Effector memory CD4-positive, alpha-beta T cell (primary cell): ENCODE measurements at regions not wholly inside any gene's neighbourhood (a gene's known extent, or its start where the extent isn't known, plus 50 kb on each side); places are given as distances from the start of the nearest gene placed in this dataset.

ENCODE experiments used
- DNase-seq, 3 donors: peaks; one replicate each; pipeline ENCODE4 v3.0.0-alpha.2; 2020
- H3K27ac ChIP-seq: 2 replicates; pipeline ENCODE4 v1.7.0; 2013; ENCODE audit warnings: mild to moderate bottlenecking, low read length, moderate library complexity; ENCODE audit not compliant: insufficient read depth, poor library complexity, severe bottlenecking
- H3K27me3 ChIP-seq: replicated peaks from 2 replicates; pipeline ENCODE4 v1.7.0; 2013; ENCODE audit warnings: mild to moderate bottlenecking, low read length; ENCODE audit not compliant: insufficient read depth, control insufficient read depth, poor library complexity, severe bottlenecking
- H3K36me3 ChIP-seq: 2 replicates; pipeline ENCODE4 v1.7.0; 2013; ENCODE audit warnings: mild to moderate bottlenecking, low read length, moderate library complexity; ENCODE audit not compliant: control insufficient read depth, insufficient read depth
- H3K4me1 ChIP-seq: 2 replicates; pipeline ENCODE4 v1.7.0; 2013; ENCODE audit warnings: low read length, mild to moderate bottlenecking; ENCODE audit not compliant: control insufficient read depth, insufficient read depth, poor library complexity, severe bottlenecking
- H3K4me3 ChIP-seq: 2 replicates; pipeline ENCODE4 v1.7.0; 2013; ENCODE audit warnings: low read length, low read depth, mild to moderate bottlenecking; ENCODE audit not compliant: insufficient read depth, poor library complexity, severe bottlenecking
- H3K9me3 ChIP-seq: 2 replicates; pipeline ENCODE4 v1.7.0; 2013; ENCODE audit warnings: mild to moderate bottlenecking, low read length, moderate library complexity; ENCODE audit not compliant: control insufficient read depth

- H3K4me1 ChIP-seq = no peaks in the 10 kb centered on the region
- no peaks in the 10 kb centered on the region for H3K36me3 ChIP-seq
- H3K9me3 ChIP-seq = no peaks in the 10 kb centered on the region
- no peak for DNase-seq
- H3K27ac ChIP-seq = no peak overlapping the region
- H3K27me3 ChIP-seq = no peaks in the 10 kb centered on the region
- H3K4me3 ChIP-seq = no peak overlapping the region
These were observed 170.6 kb upstream of the S100G start for GRCh38 chrX:16479206-16479869.

DNA sequence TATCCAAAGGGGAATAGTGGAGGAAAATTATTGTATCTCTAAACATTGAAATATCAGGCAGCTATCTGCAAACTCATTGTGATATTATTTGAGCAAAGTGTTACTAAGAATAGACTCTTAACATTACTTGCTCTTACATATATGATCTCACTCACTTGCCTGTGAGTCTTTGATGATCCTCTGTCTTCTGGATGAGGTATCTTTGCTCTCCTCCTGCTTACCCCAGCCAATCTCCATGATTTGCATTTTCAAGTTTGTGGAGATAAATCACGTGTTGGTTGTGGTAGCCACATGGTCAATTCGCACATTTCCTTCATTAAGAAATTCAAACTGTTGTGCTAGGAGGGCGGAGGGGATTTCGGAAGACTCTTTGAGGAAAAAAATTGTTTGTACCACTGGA, 169.9 kb upstream of the S100G start:
- no peak for DNase-seq
- Histone ChIP-seq H3K9me3 (no peaks in the 10 kb centered on the region), H3K36me3 (no peaks in the 10 kb centered on the region), H3K27me3 (no peaks in the 10 kb centered on the region), H3K4me3 (no peak overlapping the region), H3K27ac (no peak overlapping the region), H3K4me1 (no peaks in the 10 kb centered on the region)

GRCh38 chrX:16484338-16484737, 165.6 kb upstream of the S100G start:
- no peaks in the 10 kb centered on the region for H3K9me3 ChIP-seq
- H3K4me1 ChIP-seq = no peaks in the 10 kb centered on the region
- no peak overlapping the region for H3K4me3 ChIP-seq
- DNase-seq = no peak
- H3K27ac ChIP-seq = no peak overlapping the region
- no peaks in the 10 kb centered on the region for H3K27me3 ChIP-seq
- H3K36me3 ChIP-seq = no peaks in the 10 kb centered on the region

GRCh38 chrX:16487620-16488385, 162.2 kb upstream of the S100G start:
- no peak overlapping the region for H3K4me3 ChIP-seq
- H3K27ac ChIP-seq = no peak overlapping the region
- no peaks in the 10 kb centered on the region for H3K27me3 ChIP-seq
- no peaks in the 10 kb centered on the region for H3K36me3 ChIP-seq
- no peak for DNase-seq
- no peaks in the 10 kb centered on the region for H3K9me3 ChIP-seq
- no peaks in the 10 kb centered on the region for H3K4me1 ChIP-seq

DNA sequence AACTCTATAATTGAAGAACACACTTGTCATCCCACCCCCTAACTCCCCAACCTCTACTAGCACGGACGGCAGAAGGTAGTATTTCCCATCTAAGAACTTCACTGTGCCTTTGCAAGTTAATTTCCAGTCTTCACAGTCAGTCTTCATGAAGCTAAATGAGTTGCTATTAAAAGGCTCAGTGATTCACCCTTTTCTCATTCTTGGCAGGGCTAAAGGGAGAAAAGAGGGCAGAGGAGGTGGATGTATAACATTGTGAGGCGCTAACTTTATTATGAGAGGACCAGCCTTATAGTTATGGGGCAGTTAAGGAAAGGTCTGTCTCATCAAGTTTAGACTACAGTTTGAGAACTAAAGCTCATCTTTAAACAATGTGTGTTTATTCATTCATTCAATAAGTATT, 161.0 kb upstream of the S100G start:
- Histone ChIP-seq H3K27ac (no peak overlapping the region), H3K36me3 (no peaks in the 10 kb centered on the region), H3K27me3 (no peaks in the 10 kb centered on the region), H3K9me3 (no peaks in the 10 kb centered on the region), H3K4me1 (no peaks in the 10 kb centered on the region), H3K4me3 (no peak overlapping the region)
- no peak for DNase-seq

- no peaks in the 10 kb centered on the region for H3K36me3 ChIP-seq
- no peak for DNase-seq
- H3K27me3 ChIP-seq = no peaks in the 10 kb centered on the region
- no peak overlapping the region for H3K27ac ChIP-seq
- no peak overlapping the region for H3K4me3 ChIP-seq
- H3K9me3 ChIP-seq = no peaks in the 10 kb centered on the region
- no peaks in the 10 kb centered on the region for H3K4me1 ChIP-seq
These were observed 158.5 kb upstream of the S100G start for GRCh38 chrX:16491461-16491860.

GRCh38 chrX:16496175-16496574, 153.8 kb upstream of the S100G start:
- H3K27me3 ChIP-seq = no peaks in the 10 kb centered on the region
- H3K27ac ChIP-seq = no peak overlapping the region
- H3K4me1 ChIP-seq = no peaks in the 10 kb centered on the region
- no peak for DNase-seq
- no peak overlapping the region for H3K4me3 ChIP-seq
- H3K9me3 ChIP-seq = no peaks in the 10 kb centered on the region
- H3K36me3 ChIP-seq = no peaks in the 10 kb centered on the region

- H3K4me1 ChIP-seq = no peaks in the 10 kb centered on the region
- H3K4me3 ChIP-seq = no peak overlapping the region
- no peaks in the 10 kb centered on the region for H3K27me3 ChIP-seq
- DNase-seq = no peak
- H3K9me3 ChIP-seq = no peaks in the 10 kb centered on the region
- no peak overlapping the region for H3K27ac ChIP-seq
- H3K36me3 ChIP-seq = no peaks in the 10 kb centered on the region
These were observed 137.9 kb upstream of the S100G start for GRCh38 chrX:16511796-16512776.

DNA sequence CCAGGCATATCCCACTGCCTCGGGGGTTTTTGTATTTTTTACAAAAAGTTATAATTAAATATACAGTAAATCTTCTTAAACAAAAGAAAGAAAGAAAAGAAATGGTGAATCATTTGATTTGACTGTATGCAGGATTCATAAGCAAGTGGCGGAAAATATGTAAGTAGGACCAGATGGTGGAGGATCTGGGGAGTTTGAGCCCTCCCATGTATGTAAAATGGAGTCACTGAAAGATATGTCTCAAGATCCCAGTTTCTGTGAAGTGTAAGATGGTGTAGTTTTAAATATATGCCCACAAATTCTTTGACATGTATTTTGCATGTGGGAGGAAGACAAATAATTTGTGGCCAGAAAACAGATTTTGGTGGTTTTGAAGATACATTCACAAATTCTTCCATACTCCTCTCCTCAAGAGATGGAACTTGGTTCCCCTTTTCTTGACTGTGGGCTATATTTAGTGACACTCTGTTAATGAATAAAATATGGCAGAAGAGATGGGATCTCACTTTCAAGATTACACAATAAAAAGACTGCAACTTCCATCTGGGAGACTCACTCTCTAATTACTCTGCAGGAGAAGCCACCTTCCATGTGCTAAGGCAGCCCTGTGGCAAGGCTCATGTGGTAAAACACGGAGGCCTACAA, 133.6 kb upstream of the S100G start:
- H3K36me3 ChIP-seq = no peaks in the 10 kb centered on the region
- no peak overlapping the region for H3K4me3 ChIP-seq
- no peak overlapping the region for H3K27ac ChIP-seq
- no peak for DNase-seq
- no peaks in the 10 kb centered on the region for H3K27me3 ChIP-seq
- H3K4me1 ChIP-seq = no peaks in the 10 kb centered on the region
- no peaks in the 10 kb centered on the region for H3K9me3 ChIP-seq
